Ovary (tissue), 7 donors: ENCODE measurements at regions not wholly inside any gene's neighbourhood (a gene's known extent, or its start where the extent isn't known, plus 50 kb on each side); places are given as distances from the start of the nearest gene placed in this dataset.

ENCODE experiments used
- DNase-seq, 5 donors: peaks; one replicate each; pipeline ENCODE4 v3.0.0-alpha.2; 2019 to 2020
- H3K27ac ChIP-seq, 2 donors: fragments of 200-600 bp; one replicate each; pipeline versions ENCODE4 v1.5.1 to v1.8.0; 2019 to 2022
- H3K27me3 ChIP-seq: fragments of 200-600 bp; one replicate; pipeline ENCODE4 v1.8.0; 2022
- H3K36me3 ChIP-seq: fragments of 200-600 bp; sonication (generic); one replicate; pipeline ENCODE4 v1.5.1; 2019
- H3K4me1 ChIP-seq: one replicate; pipeline ENCODE4 v1.8.1; 2013; ENCODE audit warnings: mild to moderate bottlenecking, moderate library complexity; ENCODE audit not compliant: insufficient read depth
- H3K4me3 ChIP-seq: fragments of 200-600 bp; sonication (generic); one replicate; pipeline ENCODE4 v1.5.1; 2017
- H3K9me3 ChIP-seq, 2 donors: fragments of 200-600 bp in 1 of 2; sonication (generic) in 1 of 2; one replicate each; pipeline versions ENCODE4 v1.5.1 to v1.8.1; 2013 to 2019; ENCODE audit warnings: mild to moderate bottlenecking in 1 of 2, moderate library complexity in 1 of 2
- EP300 ChIP-seq: sonication (generic); formaldehyde crosslinking; IDR thresholded peaks from one replicate; pipeline ENCODE4 v1.6.1; 2017; ENCODE audit warnings: antibody characterized with exemption
- POLR2A ChIP-seq: fragments of 450-650 bp; IDR thresholded peaks from one replicate; pipeline ENCODE4 v1.6.1; 2017; ENCODE audit warnings: antibody characterized with exemption, mild to moderate bottlenecking, moderate library complexity
- WGBS, 3 donors: extraction: QIAGEN DNeasy Blood & Tissue Kit in 1 of 3; methylation state at CpG; one replicate each; pipeline versions ENCODE4 v1.1.5 to v1.1.7; 2013 to 2017; 5-methylcytosine and 5-hydroxymethylcytosine counted together
- intact Hi-C, 4 donors: fragments of 100-400 bp; cut with DNase I; formaldehyde crosslinking; loops; one replicate each; pipeline versions ENCODE4 v1.11.0 to v1.15.1; 2022 to 2023
- TF ChIP-seq, protein P1 (sequence below), 3 donors: fragments of 450-650 bp in 2 of 3; fragments of 200-600 bp in 1 of 3; IDR thresholded peaks; one replicate each; pipeline versions ENCODE4 v1.5.1 to v1.8.0; 2016 to 2022; ENCODE audit warnings: antibody characterized with exemption in 3 of 3, mild to moderate bottlenecking in 1 of 3
- donor health status: DM: no; HTN: no; CAD: no; lungs with moderate emphysema.
- donor health status: DM: no; HTN: no; CAD: no.
- donor health status: Bipolar disorder and iron deficiency.
- donor health status: DM: no; HTN: no; CAD: no.
- donor health status: DM: yes; HTN: yes; CAD: no.

DNA sequence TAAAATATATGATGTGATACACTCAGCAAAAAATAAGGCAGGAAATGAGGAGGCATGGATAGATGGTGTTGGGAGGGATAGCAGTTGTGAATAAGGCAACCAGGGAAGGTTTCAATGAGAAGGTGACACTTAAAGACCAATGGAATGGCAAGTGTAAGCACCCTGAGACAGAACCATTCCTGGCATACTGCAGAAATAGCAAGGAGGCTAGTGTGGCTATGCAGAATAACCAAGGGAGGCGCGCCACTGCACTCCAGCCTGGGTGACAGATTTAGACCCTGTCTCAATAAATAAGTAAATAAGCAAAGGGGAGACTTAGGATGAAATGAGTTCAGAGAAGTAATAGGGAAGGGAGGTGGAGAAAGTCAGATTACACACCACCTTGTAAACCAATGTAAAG is 113.9 kb downstream of the TOMM20 start:
- Histone ChIP-seq H3K36me3 (no peaks in the 10 kb centered on the region), H3K27me3 (no peaks in the 10 kb centered on the region), H3K4me3 (no peak overlapping the region), H3K27ac (no peak overlapping the region), H3K4me1 (no peaks in the 10 kb centered on the region), H3K9me3 (no peaks in the 10 kb centered on the region)
- 95 to 96% (median 96%) methylated on average over 2 of the region's 2 CpGs for WGBS, 3 donors
- intact Hi-C loops: no loop called here
- DNase-seq: no peak
- TF ChIP-seq EP300: no peak
- TF ChIP-seq POLR2A: no peak
- TF ChIP-seq, protein P1, sequence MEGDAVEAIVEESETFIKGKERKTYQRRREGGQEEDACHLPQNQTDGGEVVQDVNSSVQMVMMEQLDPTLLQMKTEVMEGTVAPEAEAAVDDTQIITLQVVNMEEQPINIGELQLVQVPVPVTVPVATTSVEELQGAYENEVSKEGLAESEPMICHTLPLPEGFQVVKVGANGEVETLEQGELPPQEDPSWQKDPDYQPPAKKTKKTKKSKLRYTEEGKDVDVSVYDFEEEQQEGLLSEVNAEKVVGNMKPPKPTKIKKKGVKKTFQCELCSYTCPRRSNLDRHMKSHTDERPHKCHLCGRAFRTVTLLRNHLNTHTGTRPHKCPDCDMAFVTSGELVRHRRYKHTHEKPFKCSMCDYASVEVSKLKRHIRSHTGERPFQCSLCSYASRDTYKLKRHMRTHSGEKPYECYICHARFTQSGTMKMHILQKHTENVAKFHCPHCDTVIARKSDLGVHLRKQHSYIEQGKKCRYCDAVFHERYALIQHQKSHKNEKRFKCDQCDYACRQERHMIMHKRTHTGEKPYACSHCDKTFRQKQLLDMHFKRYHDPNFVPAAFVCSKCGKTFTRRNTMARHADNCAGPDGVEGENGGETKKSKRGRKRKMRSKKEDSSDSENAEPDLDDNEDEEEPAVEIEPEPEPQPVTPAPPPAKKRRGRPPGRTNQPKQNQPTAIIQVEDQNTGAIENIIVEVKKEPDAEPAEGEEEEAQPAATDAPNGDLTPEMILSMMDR (IDR thresholded peaks at IDR 0.05): no peak

DNA sequence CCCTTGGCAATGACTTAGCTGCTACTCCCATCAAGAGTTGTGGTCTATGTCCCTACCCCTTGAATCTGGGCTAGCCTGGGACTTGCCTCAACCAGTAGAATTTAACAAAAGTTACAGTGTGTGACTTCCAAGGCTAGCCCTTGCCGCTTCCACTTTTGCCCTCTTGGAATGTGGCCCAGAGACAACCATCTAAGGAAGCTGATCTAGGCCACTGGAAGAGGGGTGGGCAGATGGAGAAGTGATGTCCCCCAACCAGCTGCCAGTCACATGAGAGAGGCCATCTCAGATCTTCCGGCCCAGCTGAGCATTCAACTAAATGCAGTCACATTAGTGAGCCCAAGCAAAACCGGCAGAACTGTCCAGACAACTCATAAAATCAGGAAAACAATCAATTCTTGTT is 115.1 kb downstream of the TOMM20 start:
- no peaks in the 10 kb centered on the region for H3K9me3 ChIP-seq
- no peak overlapping the region for H3K27ac ChIP-seq
- intact Hi-C loops: no loop called here
- no peaks in the 10 kb centered on the region for H3K27me3 ChIP-seq
- WGBS, 3 donors: 88 to 94% (median 93%) methylated on average over 3 of the region's 3 CpGs
- no peak for DNase-seq
- no peaks in the 10 kb centered on the region for H3K36me3 ChIP-seq
- TF ChIP-seq EP300 (no peak), POLR2A (no peak)
- TF ChIP-seq, protein P1 (IDR thresholded peaks at IDR 0.05): no peak
- H3K4me1 ChIP-seq: no peaks in the 10 kb centered on the region
- no peak overlapping the region for H3K4me3 ChIP-seq

DNA sequence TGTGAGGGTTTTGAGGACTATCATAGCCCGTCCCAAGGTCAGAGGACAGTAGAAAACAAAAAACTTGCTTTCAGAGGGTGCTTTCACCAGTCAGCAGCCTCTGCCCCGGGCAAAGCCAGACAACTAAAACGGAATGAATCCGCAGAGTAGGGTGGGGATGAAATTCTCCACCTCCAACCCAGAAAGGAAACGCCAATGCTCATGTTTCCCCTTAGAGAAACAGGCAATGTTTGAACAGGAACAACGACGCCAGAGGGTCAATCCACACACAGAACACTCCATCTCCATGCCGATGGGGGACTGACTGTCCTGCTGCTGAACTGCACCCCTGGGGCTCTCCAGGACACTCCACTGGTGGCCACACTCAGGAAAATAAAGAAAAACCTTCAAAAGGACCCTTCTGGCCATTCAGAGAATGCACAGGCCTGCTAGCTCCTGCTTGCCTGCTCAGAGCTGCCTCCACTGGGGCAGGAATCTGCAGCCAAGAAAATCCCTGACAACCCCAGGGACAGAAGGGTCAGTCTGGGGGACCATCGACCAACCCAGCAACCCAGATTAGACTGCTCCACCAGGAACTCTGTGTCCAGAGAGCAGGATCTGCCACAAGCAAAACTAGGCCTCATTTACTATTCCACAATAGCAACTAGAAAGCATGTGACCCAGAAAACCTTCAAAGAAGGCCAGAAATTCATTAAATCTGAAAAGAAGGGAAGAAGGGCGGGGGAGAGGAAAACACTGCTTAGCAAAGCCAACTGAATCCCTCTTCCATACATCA is 116.0 kb downstream of the TOMM20 start:
- Histone ChIP-seq H3K4me1 (no peaks in the 10 kb centered on the region), H3K27me3 (no peaks in the 10 kb centered on the region), H3K27ac (no peak overlapping the region), H3K36me3 (no peaks in the 10 kb centered on the region), H3K4me3 (no peak overlapping the region), H3K9me3 (no peaks in the 10 kb centered on the region)
- intact Hi-C loops: no loop called here
- no peak for DNase-seq
- TF ChIP-seq EP300: no peak
- TF ChIP-seq, protein P1 (IDR thresholded peaks at IDR 0.05): no peak
- no peak for TF ChIP-seq POLR2A
- 81 to 84% (median 82%) methylated on average over 10 of the region's 10 CpGs for WGBS, 3 donors

DNA sequence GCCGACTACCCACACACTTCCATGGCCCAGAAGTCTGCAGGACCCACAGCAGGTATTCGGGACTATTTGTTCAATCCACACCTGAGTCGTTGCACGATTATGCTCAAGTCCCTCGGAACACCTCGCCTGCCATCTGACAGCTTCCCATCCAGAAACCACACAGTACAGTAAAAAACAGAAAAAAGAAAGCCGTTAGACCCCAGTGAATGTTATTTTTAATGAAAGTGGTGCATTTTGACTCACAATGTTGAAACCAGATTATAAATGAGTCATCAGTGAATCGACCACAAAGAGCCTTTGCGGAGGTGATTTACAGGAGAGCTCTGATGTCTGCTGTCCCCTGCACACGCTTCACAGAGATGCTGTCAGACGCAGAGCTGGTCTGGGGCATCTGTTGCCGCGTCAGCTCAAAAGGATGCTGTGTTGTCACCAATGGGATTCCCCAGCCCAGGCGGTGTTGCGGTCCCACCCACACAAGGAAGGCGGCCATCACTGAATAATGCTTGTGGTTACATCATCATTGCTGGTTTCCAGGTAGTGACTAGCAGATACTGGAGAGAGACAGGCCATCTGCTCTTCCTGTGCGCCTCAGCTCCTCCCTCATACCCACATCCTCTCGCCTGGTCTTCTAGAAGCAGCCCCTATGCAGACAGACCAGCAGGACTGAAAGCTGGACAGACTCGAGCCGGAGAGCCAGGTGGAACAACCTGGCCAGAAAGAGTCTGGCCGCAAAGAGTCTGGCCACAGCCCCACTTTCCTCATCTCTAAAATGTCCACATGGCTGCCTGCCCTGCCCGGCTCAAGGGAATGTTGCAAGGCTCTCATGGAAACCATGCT is 116.8 kb downstream of the TOMM20 start:
- Histone ChIP-seq H3K27me3 (no peaks in the 10 kb centered on the region), H3K27ac (no peak overlapping the region), H3K4me1 (no peaks in the 10 kb centered on the region), H3K9me3 (no peaks in the 10 kb centered on the region), H3K36me3 (no peaks in the 10 kb centered on the region), H3K4me3 (no peak overlapping the region)
- peak in 2 of 5 donors; percentile 38 to 63 for DNase-seq
- whole genome bisulfite sequencing, 3 donors: 62 to 67% (median 64%) methylated on average over 22 of the region's 22 CpGs
- TF ChIP-seq POLR2A: no peak
- TF ChIP-seq, protein P1 (IDR thresholded peaks at IDR 0.05): no peak
- no peak for TF ChIP-seq EP300
- intact Hi-C loops: no loop called here
